ENCODE measurements at regions not wholly inside any gene's neighbourhood (a gene's known extent, or its start where the extent isn't known, plus 50 kb on each side); places are given as distances from the start of the nearest gene placed in this dataset.
"Not testable (repeated sequence)": the region's sequence is repeated elsewhere in the genome, so short reads cannot be mapped to it uniquely, and the experiment has no call there.

- intact Hi-C loops (cut with DNase I) = no loop called here
- DNase-seq (ENCODE audit: low spot score) = no peak
These were observed 261.7 kb upstream of the FIGN start for GRCh38 chr2:163997466-163997865.

GRCh38 chr2:163990541-163990940 lies 254.7 kb upstream of the FIGN start:
- DNase-seq (ENCODE audit: low spot score) = no peak
- intact Hi-C loops (cut with DNase I) = no loop called here

- intact Hi-C loops (cut with DNase I) = no loop called here
- no peak for DNase-seq (ENCODE audit: low spot score)
These were observed 254.3 kb upstream of the FIGN start for GRCh38 chr2:163990101-163990500.

- intact Hi-C loops (cut with DNase I) = no loop called here
- no peak for DNase-seq (ENCODE audit: low spot score)
These were observed 251.6 kb upstream of the FIGN start for GRCh38 chr2:163987175-163987940.

GRCh38 chr2:163984986-163985385 lies 249.2 kb upstream of the FIGN start:
- intact Hi-C loops (cut with DNase I) = no loop called here
- DNase-seq (ENCODE audit: low spot score) = no peak

- DNase-seq (ENCODE audit: low spot score) = no peak
- intact Hi-C loops (cut with DNase I) = no loop called here
These were observed 248.1 kb upstream of the FIGN start for GRCh38 chr2:163983911-163984310.

- DNase-seq (ENCODE audit: low spot score) = no peak
- intact Hi-C loops (cut with DNase I) = no loop called here
These were observed 247.1 kb upstream of the FIGN start for GRCh38 chr2:163982938-163983337.

GRCh38 chr2:163974766-163975165 lies 239.0 kb upstream of the FIGN start:
- intact Hi-C loops (cut with DNase I) = no loop called here
- no peak for DNase-seq (ENCODE audit: low spot score)

GRCh38 chr2:163970058-163970813 lies 234.4 kb upstream of the FIGN start:
- intact Hi-C loops (cut with DNase I) = no loop called here
- DNase-seq (ENCODE audit: low spot score) = no peak

- DNase-seq (ENCODE audit: low spot score); intact Hi-C loops (cut with DNase I): not testable (repeated sequence)
These were observed 228.5 kb upstream of the FIGN start for GRCh38 chr2:163964278-163964677.

- intact Hi-C loops (cut with DNase I) = no loop called here
- DNase-seq (ENCODE audit: low spot score) = no peak
These were observed 217.6 kb upstream of the FIGN start for GRCh38 chr2:163953390-163953907.

GRCh38 chr2:163951312-163951711 lies 215.5 kb upstream of the FIGN start:
- DNase-seq (ENCODE audit: low spot score) = no peak
- intact Hi-C loops (cut with DNase I) = no loop called here

- intact Hi-C loops (cut with DNase I) = no loop called here
- DNase-seq (ENCODE audit: low spot score) = no peak
These were observed 213.9 kb upstream of the FIGN start for GRCh38 chr2:163949693-163950092.

GRCh38 chr2:163944347-163944737 lies 208.5 kb upstream of the FIGN start:
- no peak for DNase-seq (ENCODE audit: low spot score)
- intact Hi-C loops (cut with DNase I) = no loop called here

GRCh38 chr2:163943403-163944346 lies 207.9 kb upstream of the FIGN start:
- no peak for DNase-seq (ENCODE audit: low spot score)
- intact Hi-C loops (cut with DNase I) = no loop called here

GRCh38 chr2:163934131-163934530 lies 198.3 kb upstream of the FIGN start:
- intact Hi-C loops (cut with DNase I) = no loop called here

GRCh38 chr2:163919717-163920116 lies 183.9 kb upstream of the FIGN start:
- intact Hi-C loops (cut with DNase I) = no loop called here
- DNase-seq (ENCODE audit: low spot score) = no peak

More at GRCh38 chr2:163934131-163934530, 198.3 kb upstream of the FIGN start:
- no peak for DNase-seq (ENCODE audit: low spot score)

- DNase-seq (ENCODE audit: low spot score); intact Hi-C loops (cut with DNase I): not testable (repeated sequence)
These were observed 178.7 kb upstream of the FIGN start for GRCh38 chr2:163914486-163914885.

GRCh38 chr2:163913532-163913944 lies 177.7 kb upstream of the FIGN start:
- intact Hi-C loops (cut with DNase I) = not testable (repeated sequence)

More at GRCh38 chr2:163913532-163913944, 177.7 kb upstream of the FIGN start:
- not testable (repeated sequence) for DNase-seq (ENCODE audit: low spot score)

All from posterior vena cava (tissue), 2 donors.